ENCODE measurements at regions not wholly inside any gene's neighbourhood (a gene's known extent, or its start where the extent isn't known, plus 50 kb on each side); places are given as distances from the start of the nearest gene placed in this dataset.

DNA sequence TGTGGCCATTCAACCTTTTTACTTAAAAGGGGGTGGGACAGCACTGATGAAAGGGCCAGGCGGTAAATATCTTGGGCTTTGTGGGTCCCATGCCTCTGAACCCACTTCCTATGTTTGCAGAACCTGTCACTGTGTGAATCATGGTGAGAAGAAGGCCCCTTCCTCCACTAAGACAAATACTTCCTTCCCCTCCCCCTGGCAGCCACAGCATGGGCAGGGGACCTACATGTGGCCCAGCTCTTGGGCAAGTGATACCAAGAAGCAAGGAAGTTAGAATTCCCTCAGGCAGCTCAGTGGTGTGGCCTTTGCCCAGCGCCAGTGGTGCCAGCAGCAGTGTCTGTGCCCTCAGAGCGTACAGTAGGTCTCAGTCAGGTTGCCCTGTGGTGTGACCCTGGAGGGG, 168.6 kb downstream of the TRIM33 start:
- DNase-seq = peak; percentile 57

DNA sequence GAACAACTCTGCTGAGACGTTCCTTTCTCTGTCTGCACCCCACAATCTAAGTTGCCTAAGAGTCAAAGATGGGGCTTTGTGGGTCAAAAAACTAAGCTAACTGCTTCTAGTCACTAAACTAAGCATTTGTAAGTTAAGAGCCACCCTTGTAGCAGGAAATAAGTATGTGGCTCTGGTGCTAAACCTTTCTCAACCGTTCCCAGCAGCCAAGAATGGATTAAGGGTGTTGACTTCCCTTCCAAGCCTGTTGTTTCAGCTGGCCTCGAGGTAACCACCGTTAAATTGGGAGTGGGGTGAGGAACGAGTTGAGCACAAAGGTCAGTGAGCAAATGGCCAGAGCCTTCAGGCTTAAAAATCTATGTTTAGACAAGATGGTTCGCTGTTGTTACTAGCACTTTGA, 169.1 kb downstream of the TRIM33 start:
- peak; percentile 16 for DNase-seq

- DNase-seq = peak; percentile 66
Observed at GRCh38 chr1:114341299-114341698, 169.7 kb downstream of the TRIM33 start.

- DNase-seq = no peak
Observed at GRCh38 chr1:114340892-114341291, 170.1 kb downstream of the TRIM33 start.

DNA sequence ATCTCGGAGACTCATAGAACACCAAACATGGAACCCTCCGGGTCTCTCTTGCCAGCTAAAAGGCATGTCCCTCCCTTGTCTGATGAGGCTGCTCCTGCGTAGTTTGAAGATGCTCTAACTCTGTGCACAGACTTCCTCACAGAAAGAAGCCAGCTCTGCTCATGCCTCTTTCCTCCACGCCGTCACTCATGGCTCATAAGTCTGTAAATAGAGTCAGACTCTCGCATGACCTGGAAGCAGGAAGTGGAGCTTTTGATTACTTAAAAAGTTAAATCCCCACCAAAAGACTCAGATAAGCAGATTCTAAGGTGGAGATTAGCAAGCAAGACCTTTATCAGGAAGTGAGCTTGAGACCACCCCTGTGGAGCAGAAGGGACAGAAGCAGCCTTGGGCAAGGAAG, 171.6 kb downstream of the TRIM33 start:
- no peak for DNase-seq

GRCh38 chr1:114338191-114338890, 172.7 kb downstream of the TRIM33 start:
- DNase-seq = no peak

- DNase-seq = no peak
Observed at GRCh38 chr1:114337417-114337816, 173.6 kb downstream of the TRIM33 start.

DNA sequence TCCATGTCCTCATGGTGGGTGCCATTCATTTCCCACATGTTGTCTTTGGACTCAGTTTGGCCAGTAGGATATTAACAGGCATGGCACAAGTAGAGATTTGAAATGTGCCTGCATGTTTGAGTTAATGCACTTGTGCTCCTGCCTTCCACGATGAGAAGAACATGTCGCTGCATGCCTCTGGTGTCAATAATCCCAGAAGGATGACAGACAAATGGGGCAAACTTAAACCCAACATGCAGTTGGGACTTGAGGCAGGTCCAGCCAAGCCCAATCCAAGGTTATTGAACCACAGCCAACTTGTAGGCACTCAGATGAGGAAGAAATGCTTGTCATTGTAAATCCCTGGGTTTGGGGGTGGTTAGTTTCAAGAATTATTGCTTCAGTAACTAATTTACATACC, 174.6 kb downstream of the TRIM33 start:
- no peak for DNase-seq

DNA sequence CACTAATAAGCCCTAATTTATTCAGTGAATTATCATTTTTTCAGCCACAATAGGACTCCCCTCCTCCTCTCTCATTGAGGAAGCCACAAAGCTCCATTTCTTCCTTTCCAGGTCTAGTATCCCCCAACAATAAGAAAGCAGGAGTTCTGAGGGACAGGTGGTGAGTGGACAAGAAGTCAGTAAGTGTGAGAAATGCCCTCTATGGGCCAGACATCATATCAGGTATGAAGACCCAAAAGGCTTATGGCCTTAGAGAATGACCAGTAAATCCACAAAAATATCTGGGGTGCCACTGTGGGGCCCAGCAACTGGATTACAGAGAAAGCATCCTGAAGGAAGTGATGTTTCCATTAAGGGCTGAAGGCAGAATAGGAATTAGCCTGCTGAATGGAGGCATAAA, 175.7 kb downstream of the TRIM33 start:
- DNase-seq = no peak

GRCh38 chr1:114334297-114334696, 176.7 kb downstream of the TRIM33 start:
- DNase-seq = no peak

DNA sequence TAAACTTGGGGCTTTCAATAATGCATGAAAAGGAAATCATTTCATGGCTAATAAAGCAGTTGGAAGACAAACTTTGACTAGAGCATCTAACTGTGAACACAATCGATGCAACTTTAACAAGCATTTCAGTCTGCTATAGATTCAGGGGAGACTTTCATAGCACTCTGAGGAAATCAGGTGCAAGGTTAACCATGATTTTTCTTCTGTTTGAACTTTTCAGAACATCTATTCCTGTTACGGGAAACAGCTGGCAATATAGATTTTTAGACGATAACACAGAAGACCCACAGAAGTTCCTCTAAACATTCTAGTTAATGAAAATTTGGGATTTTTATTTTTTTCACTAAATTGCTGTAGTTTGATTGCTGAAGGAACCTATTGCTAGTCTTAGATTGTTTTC, 177.3 kb downstream of the TRIM33 start:
- no peak for DNase-seq

DNA sequence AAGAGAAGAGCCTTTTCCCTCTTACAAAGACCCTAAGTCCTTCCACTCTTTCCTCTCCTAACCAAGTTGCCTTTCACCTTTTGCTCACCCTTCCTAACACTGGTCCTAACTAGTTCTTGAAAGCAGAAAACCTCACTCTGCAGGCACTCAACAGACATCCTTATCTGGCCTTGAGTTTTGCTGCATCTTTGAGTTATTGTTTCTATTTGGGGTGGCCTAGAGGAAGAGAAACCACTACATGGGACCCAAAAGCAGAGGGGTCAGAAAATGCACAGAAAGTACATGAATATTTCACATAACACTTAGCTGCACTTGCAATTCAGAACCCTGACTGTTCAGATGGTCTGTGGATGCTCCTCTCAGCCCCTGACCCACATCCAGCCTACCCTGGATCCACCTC, 178.3 kb upstream of the SYT6 start:
- no peak for DNase-seq

GRCh38 chr1:114330451-114330983, 176.8 kb upstream of the SYT6 start:
- peak; percentile 43 for DNase-seq

GRCh38 chr1:114328361-114328904, 174.8 kb upstream of the SYT6 start:
- DNase-seq = no peak

GRCh38 chr1:114324662-114324965, 170.9 kb upstream of the SYT6 start:
- DNase-seq = no peak

DNA sequence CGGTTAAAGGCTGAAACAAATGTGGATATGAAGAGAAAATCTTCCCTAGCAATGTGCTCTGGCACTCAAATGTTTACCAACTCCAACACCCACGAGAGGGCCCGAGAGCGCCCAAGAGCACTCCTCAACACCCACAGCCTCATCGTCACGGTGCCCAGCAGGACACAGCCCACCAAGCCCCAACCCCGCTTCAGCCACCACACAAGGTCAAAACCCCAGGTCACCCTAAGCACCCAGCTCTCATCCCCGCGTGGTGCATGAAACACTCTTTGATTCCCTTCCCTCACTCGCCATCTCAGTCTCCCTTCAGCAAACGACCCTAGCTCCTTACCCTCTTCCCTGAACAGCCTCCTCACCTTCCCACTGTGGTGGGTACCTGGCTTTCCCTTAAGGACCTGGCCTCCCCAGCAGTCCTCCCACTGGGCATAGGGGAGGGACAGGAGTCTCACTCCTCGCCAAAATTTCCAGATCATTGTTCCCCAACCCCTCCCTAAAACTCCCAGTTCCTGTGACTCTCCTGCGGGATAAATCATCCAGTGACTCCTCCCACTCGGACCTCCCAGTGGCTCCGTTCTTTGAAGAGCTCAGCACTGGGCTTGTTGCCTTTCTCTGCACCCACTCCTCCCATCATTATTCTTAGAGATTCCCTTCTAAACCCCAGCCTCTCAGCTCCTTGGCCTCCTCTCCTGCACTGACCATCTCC, 170.4 kb upstream of the SYT6 start:
- DNase-seq = no peak

GRCh38 chr1:114322734-114323133, 169.1 kb upstream of the SYT6 start:
- DNase-seq = no peak

- no peak for DNase-seq
Observed at GRCh38 chr1:114322207-114322606, 168.5 kb upstream of the SYT6 start.

GRCh38 chr1:114320586-114320985, 166.9 kb upstream of the SYT6 start:
- no peak for DNase-seq

- DNase-seq = no peak
Observed at GRCh38 chr1:114319418-114319817, 165.7 kb upstream of the SYT6 start.

- no peak for DNase-seq
Observed at GRCh38 chr1:114318961-114319360, 165.3 kb upstream of the SYT6 start.

- no peak for DNase-seq
Observed at GRCh38 chr1:114316204-114316603, 162.5 kb upstream of the SYT6 start.

GRCh38 chr1:114315631-114316030, 162.0 kb upstream of the SYT6 start:
- no peak for DNase-seq

DNA sequence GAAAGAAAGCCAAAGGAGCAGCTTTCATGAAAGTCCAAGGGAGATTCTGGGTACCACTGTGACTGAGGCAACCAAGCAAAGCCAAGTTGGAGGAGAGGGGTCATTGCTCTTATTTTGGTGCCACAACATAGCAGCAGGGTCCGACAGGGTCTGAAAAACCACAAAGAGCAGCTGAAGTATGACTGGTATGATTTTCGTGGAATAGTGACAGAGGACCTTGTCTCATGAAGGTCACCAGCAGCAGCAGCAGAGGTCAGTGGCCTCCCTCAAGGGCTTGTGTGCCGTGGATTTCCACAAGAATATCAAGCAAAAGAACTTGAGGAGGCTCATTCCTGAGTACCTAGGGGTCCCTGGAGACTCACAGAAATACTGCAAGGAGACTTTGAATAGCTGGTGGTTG, 160.9 kb upstream of the SYT6 start:
- no peak for DNase-seq

Data from CD4-positive, alpha-beta T cell treated with Interleukin-12 subunit alpha and Interleukin-12 subunit beta, for 1 hour (primary cell).